ENCODE measurements at regions not wholly inside any gene's neighbourhood (a gene's known extent, or its start where the extent isn't known, plus 50 kb on each side); places are given as distances from the start of the nearest gene placed in this dataset.

GRCh38 chr2:19846567-19846966 is 55.2 kb downstream of the TTC32 start:
- DNase-seq = no peak

- DNase-seq = no peak
Measured at GRCh38 chr2:19846030-19846429, 55.8 kb downstream of the TTC32 start.

DNA sequence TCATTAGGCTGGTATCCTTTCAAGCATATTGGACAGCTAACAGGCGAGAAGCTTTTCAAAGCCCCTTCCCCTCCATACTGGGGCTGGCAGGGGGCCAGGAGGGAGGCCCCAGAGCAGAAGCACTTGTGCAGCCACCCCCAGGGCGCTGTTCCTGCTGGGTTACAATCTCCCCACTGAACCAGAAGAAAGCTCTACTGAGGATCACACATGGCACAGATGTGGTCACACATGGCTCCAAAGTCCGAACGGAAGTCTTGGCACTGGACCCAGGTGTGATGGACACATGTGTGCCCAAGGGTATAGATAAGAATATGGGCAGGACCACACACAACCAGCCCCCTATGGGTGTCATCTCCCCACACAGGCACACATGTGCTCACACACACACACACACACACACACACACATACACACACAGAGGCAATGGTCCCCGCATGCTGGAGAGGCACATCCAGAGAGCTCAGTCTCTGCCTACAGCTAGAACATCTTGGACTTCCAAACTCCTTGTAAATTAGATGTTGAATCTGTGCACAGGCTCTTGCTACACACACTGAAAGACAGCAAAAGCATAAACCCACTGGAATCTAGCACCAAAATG is 56.4 kb downstream of the TTC32 start:
- no peak for DNase-seq

- no peak for DNase-seq
Measured at GRCh38 chr2:19844750-19845149, 57.0 kb downstream of the TTC32 start.

GRCh38 chr2:19843992-19844515 is 57.7 kb downstream of the TTC32 start:
- no peak for DNase-seq

DNA sequence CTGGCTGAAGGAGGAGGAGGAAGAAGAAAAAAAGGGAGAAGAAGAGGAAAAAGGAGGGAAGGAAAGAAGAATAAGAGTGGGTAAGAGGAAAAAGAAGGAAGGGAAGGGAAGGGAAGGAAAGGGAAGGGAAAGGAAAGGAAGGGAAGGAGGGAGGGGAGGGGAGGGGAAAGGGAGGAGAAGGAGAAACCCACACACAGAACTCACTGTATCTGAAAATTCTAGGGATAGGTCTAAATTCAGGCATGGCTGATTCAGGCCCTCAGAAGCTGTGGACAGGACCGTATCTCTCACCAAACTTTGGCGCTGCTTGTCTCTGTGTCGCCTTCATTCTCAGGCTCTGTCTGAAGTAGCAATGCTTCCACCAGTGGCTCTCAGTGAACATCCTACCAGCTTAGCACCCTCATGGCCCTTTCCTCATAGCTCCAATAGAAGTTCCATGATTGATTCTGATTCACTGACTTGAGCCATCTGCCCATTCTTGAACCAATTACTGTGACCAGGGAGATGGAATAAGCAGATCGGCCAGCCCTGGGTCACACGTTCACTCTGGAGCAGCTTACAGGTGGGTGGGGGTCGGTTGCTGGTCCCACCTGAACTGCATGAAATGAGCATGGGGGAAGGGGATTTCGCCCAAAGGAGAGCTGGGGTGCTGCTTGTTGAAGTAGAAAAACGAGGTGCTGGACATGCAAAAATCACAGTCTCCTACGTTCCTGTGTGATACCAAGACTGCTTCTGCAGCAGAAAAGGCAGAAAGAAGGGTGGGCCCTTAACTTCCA is 59.7 kb downstream of the TTC32 start:
- DNase-seq = no peak

DNA sequence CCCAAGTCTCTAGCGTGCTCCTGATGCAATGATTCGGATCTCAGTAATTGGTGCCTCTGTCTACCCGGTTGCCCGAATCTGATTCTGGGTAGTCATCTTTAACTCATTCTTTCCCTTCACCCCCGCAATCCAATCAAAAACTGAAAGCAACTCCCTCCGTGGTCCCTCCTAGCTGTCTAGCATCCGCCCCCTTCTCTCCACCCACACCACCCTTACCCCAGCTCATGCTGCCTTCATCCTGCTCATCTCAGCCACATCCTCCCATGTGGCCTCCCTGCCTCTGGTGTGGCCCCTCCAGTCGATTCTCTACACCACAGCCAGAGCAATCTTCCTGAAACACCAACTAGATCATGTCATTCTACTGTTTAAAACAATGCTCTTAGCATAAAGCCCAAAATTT is 62.3 kb downstream of the TTC32 start:
- no peak for DNase-seq

DNA sequence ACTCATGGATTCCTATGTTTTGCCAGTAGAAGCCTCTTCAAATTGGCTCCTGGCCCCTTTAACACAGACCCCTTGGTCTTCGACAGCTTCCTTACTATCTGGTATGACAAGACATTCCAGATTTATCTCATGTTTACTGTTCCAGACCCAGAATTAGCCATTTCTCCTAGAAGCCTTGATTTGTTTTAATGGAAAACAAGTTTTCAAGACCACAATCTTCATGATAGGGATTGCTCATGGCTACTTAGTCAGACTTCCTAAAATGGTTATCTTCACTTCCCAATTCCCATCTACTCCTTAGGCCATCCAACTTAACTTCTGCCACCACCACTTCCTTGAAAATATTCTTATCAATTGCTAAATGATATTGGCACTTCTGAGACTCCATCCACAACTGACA is 63.2 kb downstream of the TTC32 start:
- DNase-seq = no peak

- no peak for DNase-seq
Measured at GRCh38 chr2:19837235-19837766, 64.5 kb downstream of the TTC32 start.

- no peak for DNase-seq
Measured at GRCh38 chr2:19835781-19836281, 66.0 kb downstream of the TTC32 start.

GRCh38 chr2:19833978-19834377 is 67.8 kb downstream of the TTC32 start:
- DNase-seq = no peak

GRCh38 chr2:19829672-19830071 is 72.1 kb downstream of the TTC32 start:
- no peak for DNase-seq

GRCh38 chr2:19826874-19827273 is 74.9 kb downstream of the TTC32 start:
- DNase-seq = no peak

DNA sequence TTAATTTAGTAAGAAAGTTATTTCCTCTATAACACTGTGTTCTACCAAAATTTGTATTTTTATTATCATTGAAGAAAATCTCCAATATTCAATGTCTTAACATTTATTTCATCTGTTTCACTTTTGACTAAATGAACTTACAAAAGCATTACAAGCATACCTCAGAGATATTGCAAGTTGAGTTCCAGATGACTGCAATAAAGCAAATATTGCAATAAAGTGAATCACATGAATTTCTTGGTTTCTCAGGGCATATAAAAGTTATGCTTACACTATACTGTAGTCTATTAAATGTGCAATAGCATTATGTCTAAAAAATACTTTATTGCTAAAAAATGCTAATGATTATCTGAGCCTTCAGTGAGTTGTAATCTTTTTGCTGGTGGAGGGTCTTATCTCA is 78.3 kb downstream of the TTC32 start:
- DNase-seq = no peak

- no peak for DNase-seq
Measured at GRCh38 chr2:19819097-19820065, 82.4 kb downstream of the TTC32 start.

GRCh38 chr2:19818543-19818942 is 83.2 kb downstream of the TTC32 start:
- no peak for DNase-seq

GRCh38 chr2:19818039-19818438 is 83.7 kb downstream of the TTC32 start:
- no peak for DNase-seq

DNA sequence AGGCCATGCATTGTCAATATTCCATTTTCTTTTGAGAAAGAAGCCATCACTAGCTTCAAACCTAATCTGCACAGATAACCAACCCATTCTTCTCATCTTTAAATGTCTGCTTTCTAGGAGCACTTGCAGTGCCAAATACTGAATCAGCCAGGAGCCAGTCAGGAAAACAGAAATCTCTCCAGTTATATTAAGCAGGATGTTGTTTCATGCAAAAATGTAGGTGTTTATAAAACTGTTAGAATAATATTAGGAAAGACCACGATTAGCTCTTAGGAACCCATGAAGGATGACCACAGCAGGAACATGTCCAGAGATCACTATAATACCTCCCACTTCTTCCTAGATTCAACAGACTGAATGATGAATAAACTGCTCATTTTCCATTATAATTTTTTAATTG is 86.0 kb downstream of the TTC32 start:
- DNase-seq = no peak

- DNase-seq = no peak
Measured at GRCh38 chr2:19812166-19812565, 89.6 kb downstream of the TTC32 start.

DNA sequence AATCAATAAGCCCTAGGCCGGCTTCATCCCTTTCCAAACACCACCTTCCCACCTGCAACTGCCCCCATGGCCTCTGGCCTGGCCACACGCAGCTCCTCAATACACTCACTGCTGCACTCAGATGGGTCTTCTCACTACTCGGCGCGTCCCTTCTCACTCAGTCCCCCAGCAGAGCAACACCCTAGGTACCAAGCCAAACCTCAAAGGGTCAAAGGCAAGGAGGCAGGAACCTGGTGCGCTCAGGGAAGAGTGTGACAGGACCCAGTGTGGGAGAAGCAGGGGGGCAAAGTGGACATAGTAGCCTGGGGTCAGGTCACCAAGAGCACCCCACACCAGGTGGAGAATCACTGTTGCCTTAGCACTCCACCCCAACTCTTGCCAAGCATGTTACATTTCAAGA is 90.6 kb downstream of the TTC32 start:
- DNase-seq = no peak

- DNase-seq = no peak
Measured at GRCh38 chr2:19810637-19811036, 91.1 kb downstream of the TTC32 start.

GRCh38 chr2:19810148-19810547 is 91.6 kb downstream of the TTC32 start:
- DNase-seq = no peak

GRCh38 chr2:19809206-19809605 is 92.6 kb downstream of the TTC32 start:
- no peak for DNase-seq

All from CD4-positive, alpha-beta T cell treated with Interleukin-10 for 1 hour (primary cell).